Activated effector memory CD4-positive, alpha-beta T cell treated with anti-CD3 and anti-CD28 coated beads, Interleukin-2, amount 50 U/mL, for 16 hours (primary cell): ENCODE measurements at regions not wholly inside any gene's neighbourhood (a gene's known extent, or its start where the extent isn't known, plus 50 kb on each side); places are given as distances from the start of the nearest gene placed in this dataset.
"Not testable (repeated sequence)": the region's sequence is repeated elsewhere in the genome, so short reads cannot be mapped to it uniquely, and the experiment has no call there.

Source experiments
- DNase-seq: peaks from one replicate; pipeline ENCODE4 v3.0.0-alpha.2; 2020

DNA sequence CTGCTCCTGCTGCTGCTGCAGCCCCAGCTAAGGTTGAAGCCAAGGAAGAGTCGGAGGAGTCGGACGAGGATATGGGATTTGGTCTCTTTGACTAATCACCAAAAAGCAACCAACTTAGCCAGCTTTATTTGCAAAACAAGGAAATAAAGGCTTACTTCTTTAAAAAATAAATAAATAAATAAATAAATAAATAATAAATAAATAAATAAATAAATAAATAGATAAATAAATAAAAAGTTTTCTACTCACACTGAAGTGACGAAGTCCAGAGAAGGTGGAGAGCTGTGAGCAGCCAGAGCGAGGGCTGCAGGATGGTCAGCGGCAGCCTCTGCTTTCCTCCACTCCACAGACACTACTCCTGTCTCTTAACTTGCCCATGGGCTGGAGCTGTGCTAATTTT is 105.6 kb upstream of the ATL2 start:
- not testable (repeated sequence) for DNase-seq

DNA sequence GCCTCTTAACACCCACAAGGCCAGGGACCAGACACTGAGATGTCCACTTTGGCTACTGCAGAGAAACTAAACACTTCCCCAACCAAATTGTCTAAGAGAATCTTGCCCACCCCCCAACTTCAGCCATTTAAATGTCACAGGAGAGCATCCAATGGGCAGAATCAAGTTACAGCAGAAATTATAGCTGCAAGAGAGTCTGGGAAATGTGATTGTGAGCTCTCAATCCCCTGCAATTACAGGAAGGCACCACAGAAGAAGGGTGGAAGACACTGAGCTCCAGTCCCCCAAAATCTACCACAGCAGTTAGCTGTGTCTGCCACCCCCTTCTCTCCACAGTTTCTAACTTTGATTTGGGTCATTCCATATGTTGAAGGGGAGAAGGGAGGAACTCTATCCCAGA is 103.5 kb upstream of the ATL2 start:
- DNase-seq = no peak

DNA sequence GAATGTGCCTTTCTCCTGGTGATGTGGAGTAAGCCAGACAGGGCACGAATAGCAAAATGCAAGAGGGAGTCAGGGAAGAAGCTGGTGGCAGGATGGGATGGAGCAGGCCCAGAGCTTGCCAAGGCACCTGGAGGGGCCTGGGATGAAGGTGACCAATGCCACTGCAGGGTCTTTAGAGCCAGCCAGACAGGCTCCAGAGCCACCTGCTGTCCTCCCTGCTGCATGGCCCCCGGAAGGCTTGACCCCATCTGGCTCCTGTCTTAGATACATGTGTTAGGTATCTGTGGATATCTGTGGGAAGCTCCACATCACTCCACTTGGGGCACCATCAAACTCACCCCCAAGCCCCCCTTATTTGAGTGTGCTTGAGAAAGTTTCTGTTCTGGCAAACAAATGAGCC is 99.9 kb upstream of the ATL2 start:
- DNase-seq = no peak

DNA sequence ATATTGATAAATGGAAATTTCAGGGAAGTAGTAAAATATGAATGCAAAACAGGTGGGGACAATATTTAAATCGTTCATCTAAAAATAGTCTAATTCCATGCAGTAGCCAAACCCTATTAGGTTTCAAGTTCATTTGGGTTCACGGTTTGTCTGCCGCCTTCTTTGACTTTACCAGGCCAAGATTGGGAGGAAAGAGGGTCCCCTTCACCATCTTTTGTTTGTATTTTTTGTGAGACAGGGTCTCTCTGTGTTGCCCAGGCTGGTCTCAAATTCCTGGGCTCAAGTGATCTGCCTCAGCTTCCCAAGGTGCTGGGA is 98.5 kb upstream of the ATL2 start:
- DNase-seq = no peak

DNA sequence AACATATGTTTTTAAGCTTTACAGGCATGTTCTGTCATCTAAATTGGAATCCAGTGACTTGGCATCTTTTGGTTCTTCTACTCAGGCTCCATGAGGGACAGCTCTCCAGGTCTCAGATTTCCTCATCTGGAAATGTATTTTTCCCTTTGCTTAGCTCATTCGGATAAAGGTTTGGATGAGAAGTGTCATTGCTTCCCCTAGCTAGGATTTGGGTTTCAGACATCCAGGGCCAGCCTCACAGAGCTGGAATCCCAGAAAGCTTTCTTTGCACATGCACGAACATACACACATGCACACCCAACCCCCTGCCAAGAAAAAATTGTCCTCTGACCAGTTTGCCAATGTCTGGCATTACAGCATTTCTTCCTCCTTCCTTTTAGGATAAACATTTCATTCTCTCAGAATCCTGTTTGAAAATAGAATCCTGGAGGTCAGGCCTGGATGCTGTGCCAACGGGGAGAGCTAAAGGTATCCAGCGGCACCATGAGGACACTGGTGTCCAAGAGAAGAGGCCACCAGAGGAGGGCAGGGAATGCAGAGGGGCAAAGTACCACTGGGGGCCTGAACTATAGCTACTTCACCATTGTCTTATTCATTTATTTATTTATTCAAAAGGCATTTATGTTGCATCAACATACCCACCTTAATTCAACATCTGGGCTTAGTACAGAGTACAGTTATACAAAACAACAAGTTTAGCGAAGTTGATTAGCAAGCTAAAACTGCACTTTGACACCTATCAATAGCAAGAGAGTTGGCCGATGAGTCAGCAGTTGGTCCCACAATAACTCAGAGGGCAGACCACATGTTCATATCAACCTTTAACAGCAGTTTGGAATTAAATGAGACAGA is 97.9 kb upstream of the ATL2 start:
- DNase-seq = peak; percentile 16

DNA sequence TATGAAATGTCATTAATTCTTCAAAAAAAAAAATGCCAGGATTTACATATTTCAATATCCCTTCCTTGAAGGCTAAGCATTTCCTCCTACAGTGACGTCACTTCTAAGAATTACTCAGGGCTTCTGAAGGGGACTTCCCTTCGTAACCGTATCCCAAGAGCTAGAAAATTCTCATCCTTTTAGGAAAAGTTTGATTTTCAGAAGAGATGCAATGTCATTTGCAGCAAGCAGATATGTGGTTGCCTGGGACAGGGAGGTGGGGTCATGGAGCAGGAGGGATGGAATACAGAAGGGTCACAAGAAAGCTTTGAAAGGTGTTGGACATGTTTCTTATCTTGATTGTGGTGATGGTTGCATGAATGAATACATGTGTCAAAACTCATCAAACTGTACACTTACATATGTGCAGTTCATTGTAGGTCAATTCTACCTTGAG is 97.0 kb upstream of the ATL2 start:
- no peak for DNase-seq

DNA sequence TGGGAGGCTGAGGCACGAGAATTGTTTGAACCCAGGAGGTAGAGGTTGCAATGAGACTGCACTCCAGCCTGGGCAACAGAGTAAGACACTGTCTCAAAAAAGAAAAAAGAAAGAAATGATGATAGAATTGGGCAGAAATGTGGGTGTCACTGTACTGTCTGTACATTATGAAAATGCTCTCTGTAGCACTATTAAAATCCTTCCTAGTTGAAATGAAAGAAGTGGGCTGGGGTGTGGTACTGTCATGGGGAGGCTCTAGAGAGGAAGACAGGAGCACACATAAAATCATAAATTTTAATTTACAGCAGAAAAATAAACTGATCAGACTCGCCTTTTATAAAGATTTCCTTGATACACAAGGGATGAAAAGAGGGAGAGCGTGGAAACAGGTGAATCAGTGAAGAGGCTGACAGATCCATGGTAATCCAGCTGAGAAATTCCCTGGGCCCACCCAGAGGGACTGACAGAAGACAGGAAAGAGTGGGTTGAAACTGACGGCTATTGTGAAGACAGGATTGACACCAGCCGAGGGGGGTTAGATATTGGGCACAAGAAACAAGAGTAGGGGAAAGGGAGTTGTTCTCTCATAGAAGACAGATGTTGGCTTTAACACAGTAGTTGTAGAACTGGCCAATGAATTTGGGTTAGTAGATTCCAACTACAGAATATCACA is 96.4 kb upstream of the ATL2 start:
- DNase-seq = no peak

DNA sequence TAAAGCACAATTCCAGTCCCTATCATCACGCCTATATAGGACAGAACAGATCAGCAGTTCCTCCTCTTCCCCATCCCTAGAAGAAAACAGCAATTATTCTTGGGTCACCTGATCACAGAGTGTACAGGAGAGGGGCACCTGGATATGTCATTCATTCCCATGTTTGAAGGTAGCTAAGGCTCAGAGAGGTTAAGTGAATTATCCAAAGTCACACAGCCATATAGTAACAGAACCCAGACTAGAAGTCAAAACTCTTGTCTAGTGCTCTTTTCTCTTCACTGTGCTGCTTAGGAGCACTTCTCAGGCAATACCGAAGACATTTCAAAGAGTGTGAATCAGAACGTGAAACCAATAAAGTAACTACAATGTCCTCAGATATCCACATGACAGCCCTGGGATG is 93.0 kb upstream of the ATL2 start:
- no peak for DNase-seq

DNA sequence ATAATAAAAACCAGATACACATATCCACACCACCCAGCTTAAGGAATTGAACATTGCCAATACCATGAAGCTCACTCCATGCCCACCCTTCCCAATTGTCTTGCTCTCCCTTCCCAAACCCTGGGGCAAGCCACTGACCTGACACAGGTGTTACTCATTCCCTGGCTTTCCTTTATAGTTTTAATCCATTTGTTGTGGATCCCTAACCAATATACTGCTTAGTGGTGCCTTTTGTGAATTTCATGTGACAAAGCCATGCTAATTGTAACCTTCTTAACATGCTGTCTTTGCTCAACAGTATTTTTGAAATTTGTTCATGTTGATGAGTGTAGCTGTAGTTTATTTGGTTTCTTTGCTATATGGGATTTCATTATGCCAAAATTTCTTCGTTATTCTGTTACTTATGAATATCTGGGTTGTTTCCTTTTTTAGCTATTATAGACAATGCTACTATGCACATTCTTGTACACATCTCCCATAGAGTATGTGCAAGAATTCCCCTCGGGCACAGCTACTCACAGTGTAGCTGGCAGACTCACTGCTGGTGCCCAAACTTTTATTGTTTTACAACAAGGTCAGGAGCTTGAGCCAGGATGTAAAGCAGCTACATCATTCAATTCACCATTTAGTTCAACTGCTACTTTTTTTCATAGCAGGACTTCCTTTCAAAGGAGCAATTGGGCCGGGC is 90.8 kb upstream of the ATL2 start:
- DNase-seq = no peak

DNA sequence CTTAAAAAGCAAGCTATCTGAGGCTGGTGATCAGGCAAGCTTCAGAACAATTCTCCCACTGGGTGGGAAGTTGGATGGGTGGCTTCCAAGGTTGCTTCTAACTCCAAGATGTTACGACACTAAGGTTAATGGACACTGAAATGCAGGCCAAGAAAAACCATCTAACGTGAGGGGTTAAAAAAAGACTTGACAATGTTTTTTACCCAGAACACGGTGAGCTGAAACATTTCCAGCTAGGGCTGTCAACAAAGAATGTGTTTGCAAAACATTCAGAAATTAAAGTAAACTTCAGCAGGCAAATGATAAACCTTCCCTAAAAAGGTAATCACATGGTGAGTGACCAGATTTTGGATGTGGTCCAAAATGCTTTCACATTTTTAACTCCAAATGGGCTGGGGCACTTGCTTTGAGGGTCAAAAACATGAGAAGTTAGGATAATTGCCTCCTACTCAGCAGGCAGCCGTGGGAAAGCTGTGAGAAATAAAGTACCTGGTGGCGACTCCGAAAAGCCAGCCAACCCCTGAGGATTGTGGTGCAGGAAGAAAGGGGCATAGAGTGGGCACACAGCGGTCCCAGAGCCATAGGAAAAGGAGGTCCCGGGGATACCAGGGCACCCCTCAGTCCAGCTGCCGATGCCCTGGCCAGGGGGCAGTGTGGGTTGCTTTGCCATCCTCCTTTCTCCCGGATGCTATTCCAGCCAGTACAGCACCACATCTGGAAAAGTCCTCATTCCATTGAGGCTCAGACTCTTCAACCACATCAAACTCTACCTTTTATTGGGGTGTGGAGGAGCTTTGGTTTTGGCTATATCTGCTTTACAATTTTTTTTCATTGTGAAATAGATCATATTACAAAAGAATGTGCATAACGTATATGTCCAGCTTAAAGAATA is 90.0 kb upstream of the ATL2 start:
- no peak for DNase-seq

DNA sequence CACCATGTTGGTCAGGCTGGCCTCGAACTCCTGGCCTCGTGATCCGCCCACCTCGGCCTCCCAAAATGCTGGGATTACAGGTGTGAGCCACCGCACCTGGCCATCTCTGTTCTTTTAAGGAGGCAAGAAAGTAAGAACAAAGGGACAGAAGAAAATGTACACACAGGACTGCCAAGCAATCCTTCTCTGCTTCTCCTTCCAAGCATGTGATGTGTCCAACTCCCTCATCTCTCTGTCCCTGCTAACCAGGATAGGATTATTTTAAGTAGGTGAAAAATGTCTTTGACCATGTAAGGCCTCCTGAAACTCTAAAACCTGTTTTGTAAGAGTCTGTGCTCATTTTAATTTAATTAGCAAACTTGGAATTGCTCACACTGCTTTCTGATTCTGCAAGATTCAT is 89.3 kb upstream of the ATL2 start:
- DNase-seq = no peak

DNA sequence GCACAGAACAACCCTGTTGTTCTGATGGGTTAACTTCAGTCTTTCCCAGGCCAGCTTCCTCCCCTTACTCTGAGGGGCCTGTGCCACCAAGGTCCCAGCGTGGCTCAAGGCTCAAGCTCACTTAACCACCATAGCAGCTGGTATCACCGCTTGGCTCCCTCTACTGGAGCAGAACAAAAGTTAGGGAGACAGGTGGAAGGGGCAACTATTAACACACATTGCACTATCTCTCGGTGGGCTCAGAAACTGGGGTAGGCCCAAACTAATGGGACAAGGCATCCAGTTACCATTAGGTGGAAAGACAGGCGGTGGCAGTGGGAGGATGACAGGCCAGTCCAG is 88.7 kb upstream of the ATL2 start:
- no peak for DNase-seq

DNA sequence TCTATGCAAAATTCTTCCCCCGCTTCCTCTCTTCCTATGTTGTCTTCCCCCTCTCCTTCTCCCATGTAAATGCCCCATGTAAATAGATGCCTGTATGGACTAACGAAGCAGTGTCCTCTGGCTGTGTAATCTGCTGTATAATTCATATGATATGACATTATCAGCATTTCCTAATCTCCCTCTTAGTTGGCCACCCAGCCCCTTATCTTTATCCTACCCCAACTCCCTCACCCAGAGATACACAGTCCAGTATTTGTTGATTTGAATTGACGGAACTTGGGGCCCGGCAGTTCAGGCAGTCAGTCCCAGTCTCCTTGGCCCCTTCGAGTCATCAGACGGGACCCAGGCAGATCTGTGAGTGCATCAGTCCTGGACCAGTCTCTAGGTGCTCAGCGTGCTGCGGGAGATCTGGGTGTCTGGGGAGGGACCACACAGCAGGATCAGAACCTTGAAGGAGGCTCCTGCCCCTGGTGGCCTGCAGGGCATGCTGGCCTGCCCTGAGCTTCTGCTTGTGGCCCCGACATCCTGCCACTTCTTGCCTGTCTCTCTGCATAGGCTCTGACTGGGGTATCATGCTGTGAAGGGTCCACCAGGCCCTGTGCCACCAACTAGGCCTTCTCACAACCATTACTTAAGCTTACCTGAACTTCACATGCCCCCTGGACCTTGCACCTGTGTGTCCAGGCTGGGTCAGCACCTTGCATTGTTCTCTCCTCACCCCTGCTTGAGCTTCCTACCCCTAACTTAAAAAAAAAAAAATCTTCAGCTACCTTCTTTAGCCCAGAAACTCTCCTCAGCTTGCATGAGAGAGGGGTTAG is 88.1 kb upstream of the ATL2 start:
- DNase-seq = peak; percentile 22

DNA sequence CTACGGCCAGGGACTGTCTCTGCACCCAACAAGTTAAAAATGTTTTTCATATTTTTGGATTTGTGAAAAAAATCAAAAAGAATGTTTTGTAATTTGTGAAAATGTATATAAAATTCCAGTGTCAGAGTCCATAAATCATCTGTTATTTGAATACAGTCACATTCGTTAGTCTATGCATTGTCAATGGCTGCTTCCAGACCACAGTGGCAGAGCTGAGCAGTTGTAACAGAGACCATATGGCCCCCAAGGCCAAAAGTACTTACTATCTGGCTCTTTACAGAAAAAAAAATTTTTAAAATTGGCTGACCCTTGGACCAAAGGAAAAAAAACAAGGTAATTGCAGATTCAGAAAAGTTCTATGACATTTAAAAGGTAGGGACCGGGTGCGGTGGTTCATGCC is 86.7 kb upstream of the ATL2 start:
- DNase-seq = no peak

DNA sequence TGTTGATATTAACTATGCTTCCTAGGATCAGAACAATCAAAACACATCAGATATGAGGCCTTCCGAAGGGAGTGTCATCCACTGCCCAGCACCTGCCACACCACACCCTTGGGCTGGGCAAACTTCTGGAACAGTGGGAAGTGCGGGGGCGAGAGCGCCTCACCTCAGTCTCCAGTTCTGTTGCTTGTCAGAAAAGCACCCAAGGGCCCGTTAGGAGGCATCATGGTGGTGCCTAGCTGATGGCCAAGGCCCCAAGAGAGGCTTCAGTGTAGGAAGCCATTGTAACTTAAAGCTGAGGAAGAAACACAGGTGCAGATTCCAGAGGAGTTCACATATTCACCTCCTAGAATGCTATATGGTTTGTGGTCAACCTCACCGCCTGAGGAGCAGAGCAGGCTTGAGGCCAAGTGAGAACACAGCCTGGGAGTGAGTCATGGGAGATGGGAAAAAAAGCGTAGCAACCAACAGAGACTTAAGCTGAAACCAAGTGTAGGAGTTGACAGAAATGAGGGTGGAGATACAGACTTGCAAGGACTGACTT is 85.1 kb upstream of the ATL2 start:
- peak; percentile 64 for DNase-seq

DNA sequence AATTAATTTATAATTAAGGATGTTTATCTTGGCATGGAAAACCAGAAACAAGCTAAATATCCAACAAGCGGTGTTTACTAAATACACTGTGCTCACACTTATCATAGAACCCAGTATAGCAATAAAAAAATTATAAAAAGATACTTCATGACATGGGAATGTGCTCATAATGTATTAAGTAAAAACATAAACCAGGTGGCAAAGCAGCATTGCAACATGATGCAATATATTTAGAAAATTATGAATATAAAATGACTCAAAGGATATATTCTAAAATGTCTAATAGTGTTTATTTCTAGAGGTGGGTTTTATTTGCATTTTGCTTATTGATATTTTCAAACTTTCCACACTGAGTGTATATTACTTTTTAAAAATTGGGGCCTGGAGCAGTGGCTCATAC is 84.4 kb upstream of the ATL2 start:
- DNase-seq = no peak

DNA sequence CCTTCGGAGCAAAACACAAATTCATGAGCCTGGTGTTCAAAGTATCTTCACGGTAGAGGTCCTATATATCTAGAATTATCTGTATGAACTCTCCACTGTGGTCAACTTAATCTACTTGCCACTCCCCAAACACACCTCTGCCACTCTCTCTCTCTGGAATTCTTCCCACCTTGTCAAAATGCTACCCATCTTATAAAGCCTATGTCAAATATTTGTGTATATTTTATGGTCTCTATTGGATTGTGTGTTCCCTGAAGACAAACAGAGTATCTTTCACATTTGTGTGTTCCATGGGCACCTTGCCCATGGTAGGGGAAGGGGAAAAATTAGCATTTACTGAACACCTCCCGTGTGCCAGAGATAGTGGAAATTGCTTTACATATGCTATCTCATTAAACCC is 83.2 kb upstream of the ATL2 start:
- no peak for DNase-seq

DNA sequence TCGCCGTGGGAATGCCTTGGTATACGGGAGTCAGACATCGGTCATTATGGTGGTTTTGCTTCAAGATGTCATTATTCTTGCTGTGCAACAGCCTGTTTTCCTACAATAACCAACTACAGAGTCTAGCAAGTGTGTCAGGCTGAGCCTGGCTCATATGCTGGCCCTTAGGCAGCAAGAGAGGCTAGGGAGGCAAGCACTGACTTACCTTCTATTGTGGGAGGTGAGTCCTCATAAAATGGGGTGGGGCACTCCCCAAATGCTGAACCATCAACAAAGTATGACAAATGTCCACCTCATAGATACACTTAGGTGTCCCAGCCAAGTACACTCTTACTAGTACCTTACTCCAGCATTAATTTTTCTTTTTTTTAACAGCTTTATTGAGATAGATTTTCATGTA is 77.0 kb upstream of the ATL2 start:
- peak; percentile 28 for DNase-seq

DNA sequence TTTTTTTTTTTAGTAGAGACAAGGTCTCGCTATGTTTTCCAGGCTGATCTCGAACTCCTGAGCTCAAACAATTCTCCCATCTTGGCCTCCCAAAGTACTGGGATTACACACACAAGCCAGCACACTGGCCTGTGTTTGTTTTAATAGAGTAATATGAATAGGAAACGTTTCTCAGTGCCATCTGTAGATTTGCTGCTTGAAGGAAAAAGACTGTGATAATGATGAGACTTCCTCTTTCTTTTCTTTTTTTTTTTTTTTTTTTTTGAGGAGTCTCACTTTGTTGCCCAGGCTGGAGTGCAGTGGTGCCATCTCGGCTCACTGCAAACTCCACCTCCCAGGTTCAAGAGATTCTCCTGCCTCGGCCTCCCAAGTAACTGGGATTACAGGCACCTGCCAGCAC is 74.7 kb upstream of the ATL2 start:
- not testable (repeated sequence) for DNase-seq

DNA sequence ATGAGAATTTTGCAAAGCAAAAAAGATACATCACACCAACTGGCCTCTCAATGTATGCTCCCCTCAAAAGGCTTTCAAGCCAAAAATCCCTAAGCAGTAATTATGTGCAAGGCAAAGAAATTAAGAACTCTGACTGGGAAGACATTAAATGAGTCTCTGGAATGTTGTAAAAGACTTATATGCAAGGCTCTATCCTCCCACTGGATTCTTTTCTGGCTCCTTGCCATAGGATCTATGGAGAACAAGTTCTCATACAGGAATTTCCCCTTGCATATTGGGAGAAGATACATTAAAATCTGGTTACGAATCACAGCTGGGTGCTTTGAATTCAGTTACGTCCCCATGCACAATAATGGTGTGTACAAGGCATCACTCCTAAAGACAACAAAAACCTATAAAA is 73.4 kb upstream of the ATL2 start:
- DNase-seq = no peak

DNA sequence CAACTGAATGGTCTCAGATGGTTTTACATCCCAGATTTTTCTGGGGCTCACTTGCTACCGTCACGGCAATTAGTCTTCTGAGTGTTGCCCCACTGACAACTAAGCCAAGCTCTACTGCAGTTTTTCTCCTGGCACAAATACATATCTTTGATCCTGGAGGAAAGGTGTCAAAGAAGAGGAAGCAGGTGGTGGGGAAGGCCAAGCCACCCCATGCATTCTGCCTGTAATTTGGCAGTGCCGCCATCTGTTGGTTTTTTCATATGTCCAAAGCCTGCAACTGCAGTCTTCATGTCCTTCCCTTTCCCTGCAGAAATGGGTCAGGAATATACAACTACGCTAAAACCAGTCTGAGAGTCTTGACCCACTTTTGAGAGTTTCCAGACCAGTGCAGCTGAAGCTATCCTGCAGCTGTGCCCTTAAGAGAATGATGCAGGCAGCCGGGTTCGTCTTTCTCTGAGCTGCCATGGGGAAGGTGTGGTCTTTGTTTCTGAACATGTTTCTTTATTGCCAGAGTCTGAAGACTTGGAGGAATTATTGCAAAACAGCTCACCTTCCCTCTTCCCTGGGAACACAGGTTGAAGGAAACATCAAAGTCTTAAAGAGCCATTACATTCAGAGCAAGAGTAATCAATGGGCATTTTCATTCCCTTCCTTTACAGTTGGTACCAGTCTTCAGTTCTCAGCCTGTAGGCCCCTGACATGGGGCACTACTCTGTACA is 71.8 kb upstream of the ATL2 start:
- DNase-seq = no peak
